GM10266 (cell line): ENCODE measurements at regions not wholly inside any gene's neighbourhood (a gene's known extent, or its start where the extent isn't known, plus 50 kb on each side); places are given as distances from the start of the nearest gene placed in this dataset.

Experiments
- DNase-seq: peaks from one replicate; pipeline ENCODE4 v3.0.0; 2012; ENCODE audit errors: extremely low spot score
- CTCF ChIP-seq: IDR thresholded peaks from 2 replicates; pipeline ENCODE4 v1.5.1; 2012; ENCODE audit warnings: mild to moderate bottlenecking, low read depth; ENCODE audit not compliant: control insufficient read depth, insufficient read depth; ENCODE audit errors: missing control alignments

GRCh38 chr10:10803278-10803677 is 214.4 kb upstream of the CELF2 start:
- DNase-seq = no peak
- no peak for TF ChIP-seq CTCF

GRCh38 chr10:10804061-10804460 is 213.6 kb upstream of the CELF2 start:
- no peak for DNase-seq
- TF ChIP-seq CTCF = no peak

GRCh38 chr10:10804998-10805740 is 212.5 kb upstream of the CELF2 start:
- TF ChIP-seq CTCF = no peak
- no peak for DNase-seq

GRCh38 chr10:10807106-10807505 is 210.6 kb upstream of the CELF2 start:
- TF ChIP-seq CTCF = no peak
- DNase-seq = no peak

GRCh38 chr10:10811562-10811961 is 206.1 kb upstream of the CELF2 start:
- DNase-seq = no peak
- TF ChIP-seq CTCF = no peak

GRCh38 chr10:10813656-10814055 is 204.0 kb upstream of the CELF2 start:
- no peak for TF ChIP-seq CTCF
- no peak for DNase-seq

GRCh38 chr10:10814069-10814468 is 203.6 kb upstream of the CELF2 start:
- no peak for DNase-seq
- TF ChIP-seq CTCF = no peak
